ENCODE measurements at regions not wholly inside any gene's neighbourhood (a gene's known extent, or its start where the extent isn't known, plus 50 kb on each side); places are given as distances from the start of the nearest gene placed in this dataset.

GRCh38 chr10:3848775-3849635 lies 64.0 kb upstream of the KLF6 start:
- ATAC-seq (no peak), DNase-seq (no peak)
- H3K9me3 ChIP-seq, result no peaks in the 10 kb centered on the region
- H3K4me1 ChIP-seq, result peaks cover 26 to 49% of the 10 kb centered on the region in 2 donors
- H3K27me3 ChIP-seq, result no peaks in the 10 kb centered on the region
- H3K27ac ChIP-seq, result peak overlapping the region in 1 of 2 donors; percentile 0
- TF ChIP-seq, protein P1, sequence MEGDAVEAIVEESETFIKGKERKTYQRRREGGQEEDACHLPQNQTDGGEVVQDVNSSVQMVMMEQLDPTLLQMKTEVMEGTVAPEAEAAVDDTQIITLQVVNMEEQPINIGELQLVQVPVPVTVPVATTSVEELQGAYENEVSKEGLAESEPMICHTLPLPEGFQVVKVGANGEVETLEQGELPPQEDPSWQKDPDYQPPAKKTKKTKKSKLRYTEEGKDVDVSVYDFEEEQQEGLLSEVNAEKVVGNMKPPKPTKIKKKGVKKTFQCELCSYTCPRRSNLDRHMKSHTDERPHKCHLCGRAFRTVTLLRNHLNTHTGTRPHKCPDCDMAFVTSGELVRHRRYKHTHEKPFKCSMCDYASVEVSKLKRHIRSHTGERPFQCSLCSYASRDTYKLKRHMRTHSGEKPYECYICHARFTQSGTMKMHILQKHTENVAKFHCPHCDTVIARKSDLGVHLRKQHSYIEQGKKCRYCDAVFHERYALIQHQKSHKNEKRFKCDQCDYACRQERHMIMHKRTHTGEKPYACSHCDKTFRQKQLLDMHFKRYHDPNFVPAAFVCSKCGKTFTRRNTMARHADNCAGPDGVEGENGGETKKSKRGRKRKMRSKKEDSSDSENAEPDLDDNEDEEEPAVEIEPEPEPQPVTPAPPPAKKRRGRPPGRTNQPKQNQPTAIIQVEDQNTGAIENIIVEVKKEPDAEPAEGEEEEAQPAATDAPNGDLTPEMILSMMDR (IDR thresholded peaks at IDR 0.05), result no peak
- no peaks in the 10 kb centered on the region for H3K36me3 ChIP-seq
- intact Hi-C loops (cut with DNase I), result no loop called here
- no peak overlapping the region for H3K4me3 ChIP-seq

DNA sequence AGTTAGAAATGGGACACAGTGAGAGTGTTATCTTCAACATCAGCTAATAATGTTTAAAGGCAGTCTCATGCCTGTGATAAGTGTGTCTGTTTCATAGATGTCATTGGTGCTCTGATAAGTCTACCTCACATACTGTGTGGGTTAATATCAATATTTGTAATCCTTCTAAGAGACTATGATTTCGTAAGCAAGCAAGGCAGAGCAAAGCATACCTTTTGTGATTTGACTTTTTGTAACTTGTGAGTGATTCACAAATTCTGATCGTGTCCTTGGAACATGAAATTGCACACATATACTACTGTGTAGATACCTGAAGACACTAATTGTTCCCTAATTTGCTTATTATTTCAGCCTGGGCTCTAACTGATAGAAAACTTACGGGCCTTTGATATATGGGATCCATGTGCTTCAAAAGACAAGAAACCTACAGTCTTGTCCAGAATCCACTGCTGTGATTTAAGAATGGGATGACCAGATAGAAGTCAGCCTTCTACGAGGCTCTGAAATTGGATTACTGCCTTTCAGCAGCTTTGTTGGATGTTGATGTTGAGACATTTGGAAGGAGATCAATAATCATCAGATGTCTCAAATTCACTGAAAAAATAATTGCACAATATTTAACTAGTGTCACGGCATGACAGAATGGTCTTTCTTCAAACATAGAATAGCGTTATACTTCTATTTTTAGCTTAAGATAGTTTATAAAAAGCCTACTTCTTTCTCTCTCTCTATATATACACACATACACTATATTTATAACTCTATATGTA lies 63.2 kb upstream of the KLF6 start:
- Histone ChIP-seq H3K36me3 (no peaks in the 10 kb centered on the region), H3K27ac (peak overlapping the region in 1 of 2 donors; percentile 0), H3K9me3 (no peaks in the 10 kb centered on the region), H3K4me1 (peaks cover 23 to 41% of the 10 kb centered on the region in 2 donors), H3K27me3 (no peaks in the 10 kb centered on the region), H3K4me3 (no peak overlapping the region)
- intact Hi-C loops (cut with DNase I), result no loop called here
- DNase-seq (no peak), ATAC-seq (no peak)
- TF ChIP-seq, protein P1 (IDR thresholded peaks at IDR 0.05), result no peak

DNA sequence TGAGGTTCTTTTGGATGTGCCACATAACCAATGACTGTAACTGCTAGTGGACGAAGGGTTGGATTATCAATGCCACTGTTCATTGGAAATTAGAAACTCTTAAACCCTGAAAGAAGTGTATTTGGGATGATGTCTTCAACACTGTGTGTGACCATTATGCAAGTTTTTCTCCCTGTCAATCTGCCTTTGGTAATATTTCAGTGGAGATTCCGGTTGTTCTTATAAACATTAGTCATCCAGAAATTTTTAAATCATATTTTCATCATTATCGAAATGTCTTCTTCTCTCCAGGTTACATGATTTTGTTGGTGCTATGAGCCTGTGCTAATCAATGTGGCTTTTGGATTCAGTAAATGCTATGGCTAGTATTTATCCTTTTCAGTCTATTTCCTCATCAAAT lies 61.7 kb upstream of the KLF6 start:
- Histone ChIP-seq H3K9me3 (no peaks in the 10 kb centered on the region), H3K4me3 (no peak overlapping the region), H3K27ac (no peak overlapping the region), H3K27me3 (no peaks in the 10 kb centered on the region), H3K4me1 (peaks cover 14 to 27% of the 10 kb centered on the region in 2 donors), H3K36me3 (no peaks in the 10 kb centered on the region)
- ATAC-seq, result no peak
- DNase-seq, result no peak
- TF ChIP-seq, protein P1 (IDR thresholded peaks at IDR 0.05), result no peak
- intact Hi-C loops (cut with DNase I), result no loop called here

- no peak overlapping the region for H3K27ac ChIP-seq
- no peaks in the 10 kb centered on the region for H3K36me3 ChIP-seq
- TF ChIP-seq, protein P1 (IDR thresholded peaks at IDR 0.05), result no peak
- ATAC-seq, result no peak
- intact Hi-C loops (cut with DNase I), result no loop called here
- no peak for DNase-seq
- H3K4me3 ChIP-seq, result no peak overlapping the region
- peaks cover 3 to 12% of the 10 kb centered on the region in 2 donors for H3K4me1 ChIP-seq
- no peaks in the 10 kb centered on the region for H3K9me3 ChIP-seq
- no peaks in the 10 kb centered on the region for H3K27me3 ChIP-seq
Measured at GRCh38 chr10:3844491-3845025, 59.5 kb upstream of the KLF6 start.

All from left lung (tissue), 4 donors.